ENCODE measurements at regions not wholly inside any gene's neighbourhood (a gene's known extent, or its start where the extent isn't known, plus 50 kb on each side); places are given as distances from the start of the nearest gene placed in this dataset.

- TF ChIP-seq CTCF (IDR thresholded peaks at IDR 0.05; ENCODE audit: poor library complexity) = no peak
- no peak for TF ChIP-seq EZH2 (IDR thresholded peaks at IDR 0.05; ENCODE audit: borderline replicate concordance)
These were observed 78.3 kb upstream of the C15orf39 start for GRCh38 chr15:75123395-75123794.

Measured in hepatocyte (in vitro differentiated cells).